GM21786 (cell line): ENCODE measurements at regions not wholly inside any gene's neighbourhood (a gene's known extent, or its start where the extent isn't known, plus 50 kb on each side); places are given as distances from the start of the nearest gene placed in this dataset.

Experiments
- ATAC-seq: cut with Tn5 transposase; IDR thresholded peaks from one replicate; pipeline ENCODE4 v1.9.1; 2021; ENCODE audit not compliant: unreplicated experiment

- peak; percentile 33 for ATAC-seq
Measured at GRCh38 chr6:147023148-147023547, 181.1 kb upstream of the STXBP5 start.

- no peak for ATAC-seq
Measured at GRCh38 chr6:147023581-147023980, 180.6 kb upstream of the STXBP5 start.

GRCh38 chr6:147029923-147030322 lies 174.3 kb upstream of the STXBP5 start:
- no peak for ATAC-seq

GRCh38 chr6:147033267-147033666 lies 170.9 kb upstream of the STXBP5 start:
- ATAC-seq, result no peak

- no peak for ATAC-seq
Measured at GRCh38 chr6:147035886-147036285, 168.3 kb upstream of the STXBP5 start.

- no peak for ATAC-seq
Measured at GRCh38 chr6:147037881-147038280, 166.3 kb upstream of the STXBP5 start.

- no peak for ATAC-seq
Measured at GRCh38 chr6:147040121-147040910, 163.9 kb upstream of the STXBP5 start.

- no peak for ATAC-seq
Measured at GRCh38 chr6:147042679-147043078, 161.5 kb upstream of the STXBP5 start.

- no peak for ATAC-seq
Measured at GRCh38 chr6:147043994-147044477, 160.2 kb upstream of the STXBP5 start.

- ATAC-seq, result no peak
Measured at GRCh38 chr6:147046141-147046877, 157.9 kb upstream of the STXBP5 start.

GRCh38 chr6:147048930-147049329 lies 155.3 kb upstream of the STXBP5 start:
- ATAC-seq, result no peak

- no peak for ATAC-seq
Measured at GRCh38 chr6:147053311-147053921, 150.8 kb upstream of the STXBP5 start.

GRCh38 chr6:147054158-147054557 lies 150.1 kb upstream of the STXBP5 start:
- ATAC-seq, result no peak

GRCh38 chr6:147054871-147055270 lies 149.3 kb upstream of the STXBP5 start:
- ATAC-seq, result no peak

GRCh38 chr6:147055821-147056392 lies 148.3 kb upstream of the STXBP5 start:
- ATAC-seq, result no peak

GRCh38 chr6:147057188-147057587 lies 147.0 kb upstream of the STXBP5 start:
- ATAC-seq, result no peak

- no peak for ATAC-seq
Measured at GRCh38 chr6:147057705-147058342, 146.4 kb upstream of the STXBP5 start.

- ATAC-seq, result no peak
Measured at GRCh38 chr6:147058786-147059385, 145.3 kb upstream of the STXBP5 start.

- no peak for ATAC-seq
Measured at GRCh38 chr6:147060636-147061035, 143.6 kb upstream of the STXBP5 start.

GRCh38 chr6:147061252-147061651 lies 143.0 kb upstream of the STXBP5 start:
- ATAC-seq, result no peak
